Hepatocyte (in vitro differentiated cells): ENCODE measurements at regions not wholly inside any gene's neighbourhood (a gene's known extent, or its start where the extent isn't known, plus 50 kb on each side); places are given as distances from the start of the nearest gene placed in this dataset.

ENCODE experiments used
- CTCF ChIP-seq: fragments of 200-600 bp; sonication (generic); IDR thresholded peaks from 2 replicates; pipeline ENCODE4 v1.5.1; 2016; ENCODE audit warnings: antibody characterized with exemption, mild to moderate bottlenecking; ENCODE audit not compliant: poor library complexity
- EZH2 ChIP-seq: fragments of 200-600 bp; sonication (generic); IDR thresholded peaks from 2 replicates; pipeline ENCODE4 v1.6.1; 2016; ENCODE audit warnings: antibody characterized with exemption, mild to moderate bottlenecking, borderline replicate concordance

GRCh38 chr2:142190805-142191204, 60.0 kb upstream of the LRP1B start:
- TF ChIP-seq EZH2: no peak
- TF ChIP-seq CTCF: no peak
